Retinal pigment epithelial cell (primary cell): ENCODE measurements at regions not wholly inside any gene's neighbourhood (a gene's known extent, or its start where the extent isn't known, plus 50 kb on each side); places are given as distances from the start of the nearest gene placed in this dataset.

ENCODE experiments used
- DNase-seq: peaks from one replicate; pipeline ENCODE4 v3.0.0-alpha.2; 2010; ENCODE audit warnings: low read depth
- H3K4me3 ChIP-seq: 2 replicates; pipeline ENCODE4 v1.5.1; 2011; ENCODE audit warnings: mild to moderate bottlenecking, low read length, control low read depth, moderate library complexity
- TF ChIP-seq, protein P1 (sequence below): conservative IDR thresholded peaks from 2 replicates; pipeline ENCODE4 v1.5.1; 2011; ENCODE audit warnings: low read depth, low read length, control low read depth, inconsistent platforms

DNA sequence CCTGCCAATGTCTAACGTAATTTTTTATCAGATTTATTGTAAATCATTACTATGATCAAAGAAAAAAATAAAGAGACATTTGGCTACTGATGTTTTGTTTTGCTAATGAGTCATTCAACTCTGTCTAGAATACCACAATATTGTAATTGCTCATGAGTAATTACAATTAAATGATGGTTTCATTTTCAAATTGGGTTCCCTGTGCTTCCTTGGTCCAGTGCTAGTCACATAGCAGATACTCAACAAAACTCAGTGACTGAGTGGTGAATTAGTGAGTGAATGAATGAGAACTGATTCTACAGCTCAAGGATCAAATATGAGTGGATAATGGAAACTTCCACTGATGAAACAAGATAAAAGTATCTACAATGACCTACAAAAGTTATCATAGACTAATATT is 304.7 kb downstream of the POU4F1 start:
- DNase-seq: no peak
- TF ChIP-seq, protein P1, sequence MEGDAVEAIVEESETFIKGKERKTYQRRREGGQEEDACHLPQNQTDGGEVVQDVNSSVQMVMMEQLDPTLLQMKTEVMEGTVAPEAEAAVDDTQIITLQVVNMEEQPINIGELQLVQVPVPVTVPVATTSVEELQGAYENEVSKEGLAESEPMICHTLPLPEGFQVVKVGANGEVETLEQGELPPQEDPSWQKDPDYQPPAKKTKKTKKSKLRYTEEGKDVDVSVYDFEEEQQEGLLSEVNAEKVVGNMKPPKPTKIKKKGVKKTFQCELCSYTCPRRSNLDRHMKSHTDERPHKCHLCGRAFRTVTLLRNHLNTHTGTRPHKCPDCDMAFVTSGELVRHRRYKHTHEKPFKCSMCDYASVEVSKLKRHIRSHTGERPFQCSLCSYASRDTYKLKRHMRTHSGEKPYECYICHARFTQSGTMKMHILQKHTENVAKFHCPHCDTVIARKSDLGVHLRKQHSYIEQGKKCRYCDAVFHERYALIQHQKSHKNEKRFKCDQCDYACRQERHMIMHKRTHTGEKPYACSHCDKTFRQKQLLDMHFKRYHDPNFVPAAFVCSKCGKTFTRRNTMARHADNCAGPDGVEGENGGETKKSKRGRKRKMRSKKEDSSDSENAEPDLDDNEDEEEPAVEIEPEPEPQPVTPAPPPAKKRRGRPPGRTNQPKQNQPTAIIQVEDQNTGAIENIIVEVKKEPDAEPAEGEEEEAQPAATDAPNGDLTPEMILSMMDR: no peak
- no peak overlapping the region for H3K4me3 ChIP-seq

DNA sequence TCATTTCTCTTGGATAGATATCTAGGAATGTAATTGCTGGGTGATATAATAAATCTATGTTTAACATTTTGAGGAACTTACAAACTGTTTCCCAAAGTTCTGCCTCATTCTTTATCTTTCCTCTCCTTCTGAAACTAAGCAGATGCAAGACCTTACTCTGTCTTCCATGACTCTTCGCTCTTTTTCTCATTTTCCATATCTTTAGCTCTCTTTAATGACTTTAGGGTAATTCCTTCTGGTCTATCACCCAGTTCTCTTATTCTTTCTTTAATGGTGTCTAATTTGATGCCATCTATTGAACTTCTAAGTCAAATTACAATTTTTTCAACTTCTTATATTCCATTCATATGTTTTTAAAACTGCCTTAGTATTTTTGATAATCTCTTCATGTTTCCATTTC is 316.6 kb downstream of the POU4F1 start:
- H3K4me3 ChIP-seq: no peak overlapping the region
- no peak for DNase-seq
- TF ChIP-seq, protein P1: no peak

DNA sequence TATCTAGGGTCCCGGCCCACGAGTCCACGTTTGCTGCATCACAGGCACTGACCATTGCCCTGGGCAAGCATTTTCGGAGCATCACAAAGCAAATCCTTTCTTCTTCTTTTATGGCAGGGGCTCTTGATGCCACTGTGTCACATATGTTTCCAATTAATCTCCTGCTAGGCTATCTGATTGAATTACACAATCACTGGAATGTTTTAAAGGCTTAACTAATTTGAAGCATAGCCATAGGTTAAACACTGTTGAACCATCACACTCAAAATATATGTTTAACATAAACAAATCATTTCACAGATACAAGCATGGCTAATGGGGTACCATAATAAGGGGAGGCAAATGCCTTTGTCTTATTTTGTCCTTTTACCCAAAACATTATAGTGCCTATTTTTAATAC is 338.3 kb downstream of the POU4F1 start:
- no peak for DNase-seq
- TF ChIP-seq, protein P1: no peak
- no peak overlapping the region for H3K4me3 ChIP-seq

DNA sequence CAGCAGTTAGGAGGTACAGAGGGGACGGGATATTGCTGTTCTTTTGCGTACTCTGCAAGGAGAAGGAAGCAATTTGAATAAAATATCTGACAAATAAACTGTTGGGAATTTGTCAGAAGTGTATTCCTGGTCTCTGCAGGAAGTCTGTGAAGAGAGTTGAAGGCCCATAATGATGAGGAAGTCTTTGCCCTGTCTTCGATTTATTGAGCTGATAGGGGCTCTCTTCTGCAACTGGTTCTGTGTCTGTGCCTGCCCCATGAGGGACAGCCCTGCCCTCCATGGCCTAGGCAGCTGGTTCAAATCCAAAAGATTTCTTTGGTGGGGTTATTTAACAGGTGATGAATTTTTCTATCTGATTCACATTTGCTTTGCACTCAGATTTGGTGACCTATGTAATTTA is 339.7 kb upstream of the EDNRB start:
- H3K4me3 ChIP-seq: no peak overlapping the region
- TF ChIP-seq, protein P1: no peak
- DNase-seq: no peak

DNA sequence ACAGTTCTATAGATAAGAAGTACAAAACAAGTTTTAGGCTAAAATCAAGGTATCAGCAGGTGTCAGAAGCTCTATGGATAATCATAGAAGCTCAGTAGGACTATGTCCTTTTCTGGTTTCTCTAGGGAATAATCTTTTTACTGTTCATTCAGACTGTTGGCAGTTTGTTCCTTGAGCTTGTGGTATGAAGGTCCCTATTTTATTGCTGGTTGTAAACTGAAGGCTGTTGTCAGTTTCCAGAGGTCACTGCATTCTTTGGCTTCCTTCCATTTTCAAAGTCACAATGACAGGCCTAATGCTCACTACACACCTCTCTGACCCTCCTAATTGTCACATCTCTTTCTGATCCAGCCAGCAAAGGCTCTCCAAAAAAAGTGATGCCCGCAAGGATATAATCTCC is 337.9 kb upstream of the EDNRB start:
- H3K4me3 ChIP-seq: no peak overlapping the region
- TF ChIP-seq, protein P1: no peak
- no peak for DNase-seq

DNA sequence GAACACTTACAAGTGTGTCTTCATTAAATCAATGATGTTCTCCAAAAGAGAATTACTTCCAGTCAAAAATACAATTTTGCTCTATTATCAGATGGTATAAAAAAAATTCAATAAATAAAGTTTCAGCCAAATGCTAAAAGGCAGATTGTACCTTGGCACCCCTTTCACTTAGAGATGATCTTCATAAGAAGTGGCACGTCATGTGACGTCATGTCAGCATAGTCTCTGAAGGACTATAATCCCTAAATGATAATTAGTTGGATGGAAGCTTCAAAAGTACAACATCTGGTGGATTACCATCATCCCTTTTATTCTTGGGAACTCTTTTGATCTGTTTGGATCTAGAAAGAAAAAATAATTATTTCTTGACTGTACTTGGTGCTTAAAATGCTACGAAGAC is 335.5 kb upstream of the EDNRB start:
- DNase-seq: no peak
- H3K4me3 ChIP-seq: no peak overlapping the region
- TF ChIP-seq, protein P1: no peak

DNA sequence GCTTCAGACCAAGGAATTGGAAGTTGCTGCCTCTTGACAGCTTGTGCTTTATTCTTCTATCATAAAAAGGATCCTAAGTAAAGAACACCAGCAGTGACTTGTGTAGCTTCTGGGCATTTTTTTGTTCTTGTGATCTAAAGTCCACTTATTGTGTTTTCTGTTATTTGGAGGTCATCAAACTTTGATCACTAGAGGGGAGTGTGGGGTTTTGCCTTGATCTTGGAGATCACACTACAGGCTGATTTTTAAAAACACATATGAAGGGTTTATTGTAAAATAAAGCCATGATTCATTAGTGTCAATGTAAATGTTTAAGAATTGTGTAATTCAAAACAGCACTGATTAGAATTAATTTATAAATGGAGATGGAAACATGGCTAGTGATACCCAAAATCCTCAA is 328.7 kb upstream of the EDNRB start:
- TF ChIP-seq, protein P1: peak; percentile 40
- no peak overlapping the region for H3K4me3 ChIP-seq
- DNase-seq: no peak
